Natural killer cell (primary cell): ENCODE measurements at regions not wholly inside any gene's neighbourhood (a gene's known extent, or its start where the extent isn't known, plus 50 kb on each side); places are given as distances from the start of the nearest gene placed in this dataset.

ENCODE experiments used
- ATAC-seq, 3 donors: fragments of 150-1000 bp in 2 of 3; fragments of 200-7000 bp in 1 of 3; cut with Tn5 transposase; 1 replicate in 1 of 3; 2 replicates in 2 of 3; pipeline ENCODE4 v1.10.0; 2021; ENCODE audit warnings: mild to moderate bottlenecking in 2 of 3, moderate library complexity in 2 of 3
- DNase-seq, 2 donors: peaks; one replicate each; pipeline versions ENCODE4 v3.0.0 to v3.0.0-alpha.2; 2013 to 2021; ENCODE audit warnings: mixed read lengths in 1 of 2
- H3K27ac ChIP-seq: one replicate; pipeline ENCODE4 v1.5.1; 2013; ENCODE audit warnings: mild to moderate bottlenecking, low read length
- H3K27me3 ChIP-seq: one replicate; pipeline ENCODE4 v1.6.1; 2013; ENCODE audit warnings: low read length; ENCODE audit not compliant: control insufficient read depth, insufficient read depth
- H3K36me3 ChIP-seq: one replicate; pipeline ENCODE4 v1.6.1; 2013; ENCODE audit warnings: low read length; ENCODE audit not compliant: control insufficient read depth, insufficient read depth
- H3K4me1 ChIP-seq: one replicate; pipeline ENCODE4 v1.6.1; 2013; ENCODE audit warnings: low read length; ENCODE audit not compliant: control insufficient read depth, insufficient read depth
- H3K4me3 ChIP-seq: one replicate; pipeline ENCODE4 v1.5.1; 2013; ENCODE audit warnings: low read length
- H3K9me3 ChIP-seq: one replicate; pipeline ENCODE4 v1.6.1; 2013; ENCODE audit warnings: low read length; ENCODE audit not compliant: control insufficient read depth, insufficient read depth
- H3K27ac Mint-ChIP-seq, 2 donors: one replicate each; pipeline ENCODE4 v1.8.0; 2022; ENCODE audit warnings: mild to moderate bottlenecking in 2 of 2, mixed read lengths in 2 of 2, moderate library complexity in 1 of 2
- H3K27me3 Mint-ChIP-seq, 2 donors: one replicate each; pipeline ENCODE4 v1.8.0; 2022; ENCODE audit warnings: low read depth in 2 of 2, mixed read lengths in 2 of 2
- H3K36me3 Mint-ChIP-seq: one replicate; pipeline ENCODE4 v1.8.0; 2022; ENCODE audit warnings: mixed read lengths
- H3K4me1 Mint-ChIP-seq, 2 donors: one replicate each; pipeline ENCODE4 v1.8.0; 2022; ENCODE audit warnings: mixed read lengths in 2 of 2
- H3K4me3 Mint-ChIP-seq: one replicate; pipeline ENCODE4 v1.8.0; 2022; ENCODE audit warnings: mild to moderate bottlenecking, moderate library complexity, mixed read lengths
- H3K9me3 Mint-ChIP-seq, 2 donors: one replicate each; pipeline ENCODE4 v1.8.0; 2022; ENCODE audit warnings: mixed read lengths in 2 of 2
- CTCF ChIP-seq: fragments of 200-600 bp; IDR thresholded peaks from one replicate; pipeline ENCODE4 v1.8.0; 2022; ENCODE audit warnings: antibody characterized with exemption
- WGBS: methylation state at CpG from one replicate; pipeline ENCODE4 v1.1.7; 2013; ENCODE audit warnings: missing lambda C conversion rate; ENCODE audit not compliant: insufficient coverage; 5-methylcytosine and 5-hydroxymethylcytosine counted together
- intact Hi-C: fragments of 100-400 bp; cut with micrococcal nuclease; formaldehyde crosslinking; loops from one replicate; pipeline ENCODE4 v1.14.2; 2022

- H3K4me1 ChIP-seq, result no peaks in the 10 kb centered on the region
- peaks cover 14 to 20% of the 10 kb centered on the region in 2 donors for H3K9me3 Mint-ChIP-seq
- no peak overlapping the region for H3K27ac Mint-ChIP-seq
- H3K27me3 ChIP-seq, result no peaks in the 10 kb centered on the region
- no peaks in the 10 kb centered on the region for H3K4me1 Mint-ChIP-seq
- no peak for ATAC-seq
- no peak overlapping the region for H3K4me3 Mint-ChIP-seq
- peaks cover 7% of the 10 kb centered on the region for H3K9me3 ChIP-seq
- no peak for TF ChIP-seq CTCF
- no peak overlapping the region for H3K27ac ChIP-seq
- DNase-seq, result no peak
- no peaks in the 10 kb centered on the region for H3K36me3 ChIP-seq
- peaks cover 10% of the 10 kb centered on the region for H3K36me3 Mint-ChIP-seq
- WGBS, result 65% methylated on average over 3 of the region's 5 CpGs
- intact Hi-C loops, result no loop called here
- H3K4me3 ChIP-seq, result no peak overlapping the region
- H3K27me3 Mint-ChIP-seq, result no peaks in the 10 kb centered on the region
Observed at GRCh38 chr14:43449291-43449690, 1057.8 kb downstream of the FSCB start.

- no peak overlapping the region for H3K27ac ChIP-seq
- H3K36me3 Mint-ChIP-seq, result peaks cover 4% of the 10 kb centered on the region
- no peaks in the 10 kb centered on the region for H3K27me3 ChIP-seq
- no peaks in the 10 kb centered on the region for H3K4me1 ChIP-seq
- DNase-seq (no peak), ATAC-seq (no peak)
- peaks cover 17 to 25% of the 10 kb centered on the region in 2 donors for H3K9me3 Mint-ChIP-seq
- no peaks in the 10 kb centered on the region for H3K9me3 ChIP-seq
- no peaks in the 10 kb centered on the region for H3K27me3 Mint-ChIP-seq
- H3K4me1 Mint-ChIP-seq, result no peaks in the 10 kb centered on the region
- TF ChIP-seq CTCF, result no peak
- WGBS, result 35% methylated on average over 2 of the region's 3 CpGs
- H3K4me3 Mint-ChIP-seq, result no peak overlapping the region
- H3K36me3 ChIP-seq, result no peaks in the 10 kb centered on the region
- intact Hi-C loops, result no loop called here
- H3K27ac Mint-ChIP-seq, result no peak overlapping the region
- H3K4me3 ChIP-seq, result no peak overlapping the region
Observed at GRCh38 chr14:43438056-43438455, 1069.0 kb downstream of the FSCB start.

GRCh38 chr14:43418324-43418723 is 1088.8 kb downstream of the FSCB start:
- no peaks in the 10 kb centered on the region for H3K27me3 ChIP-seq
- peaks cover 10% of the 10 kb centered on the region for H3K36me3 Mint-ChIP-seq
- no peak for ATAC-seq
- H3K27ac ChIP-seq, result no peak overlapping the region
- no peak for DNase-seq
- no peak overlapping the region for H3K4me3 Mint-ChIP-seq
- H3K27ac Mint-ChIP-seq, result no peak overlapping the region
- H3K9me3 ChIP-seq, result peaks cover 11% of the 10 kb centered on the region
- H3K36me3 ChIP-seq, result no peaks in the 10 kb centered on the region
- no peaks in the 10 kb centered on the region for H3K27me3 Mint-ChIP-seq
- no peak for TF ChIP-seq CTCF
- no peak overlapping the region for H3K4me3 ChIP-seq
- intact Hi-C loops, result no loop called here
- H3K4me1 ChIP-seq, result no peaks in the 10 kb centered on the region
- peaks cover 14 to 33% of the 10 kb centered on the region in 2 donors for H3K9me3 Mint-ChIP-seq
- WGBS, result 13% methylated on average over 4 of the region's 4 CpGs
- H3K4me1 Mint-ChIP-seq, result no peaks in the 10 kb centered on the region

GRCh38 chr14:43413084-43413483 is 1094.0 kb downstream of the FSCB start:
- H3K4me3 Mint-ChIP-seq, result no peak overlapping the region
- H3K27me3 Mint-ChIP-seq, result no peaks in the 10 kb centered on the region
- H3K36me3 Mint-ChIP-seq, result no peaks in the 10 kb centered on the region
- DNase-seq (no peak), ATAC-seq (no peak)
- no peaks in the 10 kb centered on the region for H3K4me1 Mint-ChIP-seq
- peaks cover 10 to 19% of the 10 kb centered on the region in 2 donors for H3K9me3 Mint-ChIP-seq
- Histone ChIP-seq H3K27ac (no peak overlapping the region), H3K36me3 (no peaks in the 10 kb centered on the region), H3K4me3 (no peak overlapping the region), H3K27me3 (no peaks in the 10 kb centered on the region), H3K9me3 (peaks cover 11% of the 10 kb centered on the region), H3K4me1 (no peaks in the 10 kb centered on the region)
- intact Hi-C loops, result no loop called here
- TF ChIP-seq CTCF, result no peak
- H3K27ac Mint-ChIP-seq, result no peak overlapping the region
- 100% methylated on average over 1 of the region's 2 CpGs for WGBS
